ENCODE measurements at regions not wholly inside any gene's neighbourhood (a gene's known extent, or its start where the extent isn't known, plus 50 kb on each side); places are given as distances from the start of the nearest gene placed in this dataset.

- no peak for DNase-seq (ENCODE audit: low read depth, low spot score)
- no peak overlapping the region for H3K27ac ChIP-seq
Measured at GRCh38 chr14:31963587-31963986, 113.5 kb upstream of the ARHGAP5 start.

- H3K27ac ChIP-seq, result no peak overlapping the region
- DNase-seq (ENCODE audit: low read depth, low spot score), result no peak
Measured at GRCh38 chr14:31964490-31964889, 112.6 kb upstream of the ARHGAP5 start.

GRCh38 chr14:31965071-31965734 is 111.9 kb upstream of the ARHGAP5 start:
- no peak for DNase-seq (ENCODE audit: low read depth, low spot score)

GRCh38 chr14:31965735-31966598 is 111.1 kb upstream of the ARHGAP5 start:
- H3K27ac ChIP-seq, result no peak overlapping the region

More at GRCh38 chr14:31965071-31965734, 111.9 kb upstream of the ARHGAP5 start:
- no peak overlapping the region for H3K27ac ChIP-seq

GRCh38 chr14:31966896-31967668 is 110.0 kb upstream of the ARHGAP5 start:
- DNase-seq (ENCODE audit: low read depth, low spot score), result no peak
- H3K27ac ChIP-seq, result no peak overlapping the region

More at GRCh38 chr14:31965735-31966598, 111.1 kb upstream of the ARHGAP5 start:
- DNase-seq (ENCODE audit: low read depth, low spot score), result no peak

GRCh38 chr14:31967669-31967975 is 109.5 kb upstream of the ARHGAP5 start:
- no peak overlapping the region for H3K27ac ChIP-seq
- DNase-seq (ENCODE audit: low read depth, low spot score), result no peak

- H3K27ac ChIP-seq, result no peak overlapping the region
- no peak for DNase-seq (ENCODE audit: low read depth, low spot score)
Measured at GRCh38 chr14:31968107-31968810, 108.8 kb upstream of the ARHGAP5 start.

- no peak overlapping the region for H3K27ac ChIP-seq
- no peak for DNase-seq (ENCODE audit: low read depth, low spot score)
Measured at GRCh38 chr14:31968956-31969698, 108.0 kb upstream of the ARHGAP5 start.

GRCh38 chr14:31969699-31970240 is 107.3 kb upstream of the ARHGAP5 start:
- DNase-seq (ENCODE audit: low read depth, low spot score), result no peak
- no peak overlapping the region for H3K27ac ChIP-seq

- H3K27ac ChIP-seq, result no peak overlapping the region
- no peak for DNase-seq (ENCODE audit: low read depth, low spot score)
Measured at GRCh38 chr14:31970744-31971143, 106.4 kb upstream of the ARHGAP5 start.

GRCh38 chr14:31971612-31972011 is 105.5 kb upstream of the ARHGAP5 start:
- DNase-seq (ENCODE audit: low read depth, low spot score), result no peak
- no peak overlapping the region for H3K27ac ChIP-seq

- DNase-seq (ENCODE audit: low read depth, low spot score), result no peak
- no peak overlapping the region for H3K27ac ChIP-seq
Measured at GRCh38 chr14:31977001-31977556, 100.0 kb upstream of the ARHGAP5 start.

GRCh38 chr14:31978423-31978822 is 98.7 kb upstream of the ARHGAP5 start:
- no peak overlapping the region for H3K27ac ChIP-seq
- DNase-seq (ENCODE audit: low read depth, low spot score), result no peak

GRCh38 chr14:31982642-31983041 is 94.5 kb upstream of the ARHGAP5 start:
- no peak for DNase-seq (ENCODE audit: low read depth, low spot score)
- no peak overlapping the region for H3K27ac ChIP-seq

- H3K27ac ChIP-seq, result no peak overlapping the region
- no peak for DNase-seq (ENCODE audit: low read depth, low spot score)
Measured at GRCh38 chr14:31986405-31986804, 90.7 kb upstream of the ARHGAP5 start.

- no peak for DNase-seq (ENCODE audit: low read depth, low spot score)
- no peak overlapping the region for H3K27ac ChIP-seq
Measured at GRCh38 chr14:31987721-31988120, 89.4 kb upstream of the ARHGAP5 start.

- no peak for DNase-seq (ENCODE audit: low read depth, low spot score)
- no peak overlapping the region for H3K27ac ChIP-seq
Measured at GRCh38 chr14:31988244-31988643, 88.9 kb upstream of the ARHGAP5 start.

- H3K27ac ChIP-seq, result peak overlapping the region; percentile 42
- no peak for DNase-seq (ENCODE audit: low read depth, low spot score)
Measured at GRCh38 chr14:31990183-31990857, 86.8 kb upstream of the ARHGAP5 start.
